ENCODE measurements at regions not wholly inside any gene's neighbourhood (a gene's known extent, or its start where the extent isn't known, plus 50 kb on each side); places are given as distances from the start of the nearest gene placed in this dataset.
"Not testable (repeated sequence)": the region's sequence is repeated elsewhere in the genome, so short reads cannot be mapped to it uniquely, and the experiment has no call there.

DNA sequence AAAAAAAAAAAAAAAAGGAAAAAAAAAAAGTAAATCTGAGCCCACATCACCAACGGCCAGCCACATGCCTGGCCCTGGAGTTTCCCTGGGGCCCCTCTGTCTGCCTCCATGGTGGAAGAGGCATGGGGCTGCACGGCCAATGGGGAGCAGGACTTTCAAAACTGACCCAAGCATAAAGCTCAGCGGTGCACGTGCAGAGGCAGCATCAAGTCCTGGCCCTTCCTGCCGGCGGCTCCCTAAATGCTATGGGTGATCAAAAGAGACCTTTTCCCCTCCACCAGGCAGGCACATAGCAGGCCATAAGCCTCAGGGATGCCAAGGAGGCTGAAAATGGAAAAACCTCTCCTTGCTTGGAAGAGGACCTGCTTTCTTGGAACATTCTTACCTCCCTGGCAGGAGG, 94.3 kb downstream of the OAT start:
- no peak for DNase-seq

DNA sequence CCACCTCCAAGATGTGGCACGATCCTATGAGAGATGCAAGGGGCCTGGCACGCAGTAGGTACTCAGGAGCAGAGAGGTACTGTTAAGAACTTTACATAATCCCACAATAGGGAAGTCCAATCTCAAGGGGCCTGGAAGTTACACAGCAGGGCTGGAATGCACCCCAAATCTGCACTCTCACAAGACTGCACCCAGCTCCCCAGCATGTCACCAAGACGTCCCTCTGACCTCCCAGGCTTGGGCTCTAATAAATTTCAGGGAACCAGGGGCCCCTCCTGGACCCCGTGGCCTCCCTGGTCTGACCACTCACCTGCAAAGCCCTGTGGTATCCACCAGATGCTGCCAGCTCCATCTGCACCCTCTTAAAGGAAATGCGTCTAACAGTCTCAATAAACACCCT, 94.9 kb downstream of the OAT start:
- no peak for DNase-seq

DNA sequence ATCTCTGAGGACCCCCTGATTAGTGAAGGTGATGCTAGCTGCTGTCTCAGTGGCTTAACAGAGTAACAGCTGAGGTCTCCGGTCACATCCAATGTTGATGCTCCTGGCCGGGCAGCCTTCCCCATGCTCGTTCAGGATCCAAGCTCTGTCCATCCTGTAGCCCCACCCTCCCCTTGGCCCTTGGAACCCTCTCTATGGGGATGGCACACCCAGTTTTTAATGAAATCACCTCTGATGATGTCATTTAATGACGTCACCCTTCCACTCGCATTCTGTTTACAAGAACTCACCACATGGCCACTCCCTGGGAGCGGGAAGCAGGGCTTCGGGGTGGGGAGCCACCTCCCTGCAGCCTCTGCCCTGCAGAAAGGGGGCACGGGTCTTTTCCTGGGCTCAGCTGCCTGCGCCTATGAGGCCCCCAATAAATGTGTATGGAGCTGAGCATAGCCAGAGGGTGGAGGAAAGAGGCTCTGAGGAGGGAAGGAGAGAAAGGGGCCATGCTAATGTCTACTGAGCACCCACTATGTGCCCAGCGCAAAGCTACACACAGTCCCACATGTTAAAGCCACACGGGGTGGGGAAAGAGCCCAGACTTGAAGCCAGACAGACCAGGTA, 95.5 kb downstream of the OAT start:
- DNase-seq, result no peak

DNA sequence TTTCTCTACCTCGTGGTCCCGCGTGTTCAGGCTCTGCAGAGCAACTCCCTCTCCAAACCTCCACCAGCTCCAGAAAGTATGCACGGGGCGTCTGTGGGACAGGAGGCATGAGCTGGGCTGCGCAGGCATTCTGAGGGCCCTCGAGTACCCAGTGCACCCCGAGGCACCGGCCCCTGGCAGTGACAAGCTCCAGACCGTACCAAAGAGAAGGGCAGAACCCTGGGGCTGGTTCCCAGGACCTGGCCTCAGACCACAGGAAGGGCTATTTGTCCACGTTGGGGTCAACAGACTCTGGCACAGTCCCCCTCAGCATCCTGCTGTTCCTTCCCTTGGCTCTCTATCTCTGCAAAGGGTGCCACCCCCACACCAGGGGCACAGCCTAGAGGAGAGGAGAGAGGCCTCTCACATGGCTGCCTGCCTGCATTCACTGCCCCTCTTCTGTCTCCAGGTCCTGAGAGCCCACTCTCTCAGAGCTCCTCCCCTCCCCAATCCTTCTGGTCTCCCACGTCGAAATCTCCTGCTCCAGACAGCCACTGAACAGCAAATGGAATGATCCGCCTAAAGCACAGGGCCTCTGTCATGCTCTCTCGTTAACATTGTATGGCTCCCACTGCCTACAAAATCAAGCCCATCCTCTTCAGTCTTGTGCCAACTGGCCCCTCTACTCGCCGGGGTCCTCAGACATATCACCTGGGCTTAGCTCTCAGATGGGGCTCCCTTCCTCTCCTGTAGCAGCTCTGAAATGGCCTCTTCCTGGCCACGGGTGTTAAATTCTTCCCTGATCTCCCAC, 96.3 kb downstream of the OAT start:
- DNase-seq, result no peak

DNA sequence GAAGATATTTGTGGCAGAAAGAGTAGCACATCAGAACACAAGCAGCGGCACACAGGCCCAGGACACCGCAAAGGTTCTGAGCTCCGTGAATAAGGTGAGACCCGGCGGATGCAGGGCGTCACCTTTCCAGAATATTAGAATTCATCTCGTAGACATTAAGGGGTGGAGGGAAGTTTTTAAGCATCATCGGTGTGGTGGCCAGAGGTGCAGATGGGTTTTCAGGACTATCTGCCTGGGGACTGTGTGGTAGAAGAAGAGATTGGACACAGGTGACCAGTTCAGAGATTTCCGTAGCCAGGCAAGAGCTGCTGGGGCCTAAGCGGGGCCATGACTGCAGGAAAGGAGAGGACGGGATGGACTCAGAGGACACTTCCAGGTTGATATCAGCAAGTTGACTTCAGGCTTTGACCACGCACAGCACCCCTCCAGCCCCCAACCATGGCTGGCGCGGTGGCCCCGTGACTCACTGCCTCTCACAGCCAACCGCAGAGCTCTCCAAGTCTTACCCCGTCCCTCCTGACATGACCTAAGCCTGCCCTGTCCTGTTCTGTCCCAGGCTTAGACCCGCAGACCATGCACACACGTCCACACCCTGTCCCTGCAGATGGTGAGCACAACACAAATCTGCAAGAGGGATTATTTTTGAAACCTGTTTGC, 97.2 kb downstream of the OAT start:
- no peak for DNase-seq

DNA sequence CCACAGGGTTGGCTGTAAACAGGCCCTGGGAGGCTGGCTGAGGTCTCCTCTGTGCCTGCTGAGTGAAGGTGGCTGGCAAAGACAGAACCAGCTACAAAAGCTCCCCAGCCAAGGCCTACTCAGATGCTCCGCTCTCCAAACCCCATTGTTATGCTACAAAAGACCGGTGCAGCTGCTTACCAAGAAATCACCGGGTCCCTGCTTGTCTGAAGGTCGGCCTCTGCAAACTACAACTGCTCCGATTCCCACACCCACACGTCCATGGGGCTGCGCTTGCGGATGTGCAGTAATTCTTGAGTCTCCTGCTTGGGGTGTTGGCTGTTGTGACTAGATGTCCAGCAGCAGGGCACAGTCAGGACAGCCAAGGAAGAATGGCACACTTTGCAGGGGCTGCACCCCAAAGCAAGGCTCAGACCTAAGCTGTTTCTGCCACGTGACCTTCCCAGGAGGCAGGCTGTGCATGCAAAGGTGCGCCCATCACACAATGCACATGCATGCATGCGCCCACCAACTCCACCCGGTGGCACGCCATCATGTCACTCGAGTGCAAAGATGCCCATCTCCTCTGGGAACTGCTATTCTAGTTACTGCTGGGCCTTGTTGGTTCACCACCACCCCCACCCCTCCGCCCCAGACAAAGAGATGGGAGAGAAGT, 97.8 kb downstream of the OAT start:
- DNase-seq, result no peak

DNA sequence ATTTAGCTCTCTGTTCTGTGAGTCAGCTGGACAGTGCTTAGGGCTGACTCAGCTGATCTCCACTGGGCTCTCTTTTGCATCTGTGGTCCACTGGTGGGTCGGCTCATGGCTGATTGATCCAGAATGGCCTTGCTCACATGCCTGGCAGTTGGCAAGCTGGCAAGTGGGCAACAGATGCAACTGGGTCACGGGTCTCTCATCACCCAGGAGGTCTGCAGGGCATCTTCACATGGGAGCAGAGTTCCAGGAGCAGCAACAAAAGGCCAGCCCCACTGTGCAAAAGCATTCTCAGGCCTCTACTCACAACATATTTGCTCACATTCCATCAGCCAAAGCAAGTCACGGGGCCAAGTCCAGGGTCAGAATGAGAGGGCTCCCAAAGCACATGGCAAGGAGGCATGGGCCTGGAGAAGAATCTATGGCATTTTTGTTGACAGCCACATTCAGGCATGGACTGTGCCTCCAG, 98.8 kb downstream of the OAT start:
- DNase-seq, result no peak

DNA sequence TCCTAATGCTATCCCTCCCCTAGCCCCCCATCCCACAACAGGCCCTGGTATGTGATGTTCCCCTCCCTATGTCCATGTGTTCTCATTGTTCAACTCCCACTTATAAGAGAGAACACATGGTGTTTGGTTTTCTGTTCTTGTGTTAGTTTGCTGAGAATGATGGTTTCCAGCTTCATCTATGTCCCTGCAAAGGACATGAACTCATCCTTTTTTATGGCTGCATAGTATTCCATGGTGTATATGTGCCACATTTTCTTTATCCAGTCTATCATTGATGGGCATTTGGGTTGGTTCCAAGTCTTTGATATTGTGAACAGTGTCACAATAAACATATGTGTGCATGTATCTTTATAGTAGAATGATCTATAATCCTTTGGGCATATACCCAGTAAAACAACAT, 99.2 kb downstream of the OAT start:
- DNase-seq, result not testable (repeated sequence)

DNA sequence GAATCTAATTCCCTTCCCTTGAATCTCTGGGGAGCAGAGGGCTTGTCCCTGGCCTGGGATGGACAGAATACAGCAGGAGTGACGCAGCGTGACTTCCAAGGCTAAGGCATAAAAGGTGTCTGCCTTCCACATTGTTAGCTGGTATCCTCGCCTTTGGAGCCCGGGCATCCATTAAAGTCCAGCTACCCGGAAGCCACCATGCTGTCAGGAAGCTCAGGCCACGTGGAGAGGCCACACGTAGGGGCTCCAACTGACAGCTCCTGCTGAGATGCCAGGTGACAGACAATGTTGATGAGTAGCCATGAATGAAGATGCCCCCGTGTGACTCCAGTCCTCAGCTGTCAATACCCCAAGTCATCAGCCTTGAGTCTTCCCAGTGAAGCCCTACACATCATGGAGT, 99.9 kb downstream of the OAT start:
- no peak for DNase-seq

DNA sequence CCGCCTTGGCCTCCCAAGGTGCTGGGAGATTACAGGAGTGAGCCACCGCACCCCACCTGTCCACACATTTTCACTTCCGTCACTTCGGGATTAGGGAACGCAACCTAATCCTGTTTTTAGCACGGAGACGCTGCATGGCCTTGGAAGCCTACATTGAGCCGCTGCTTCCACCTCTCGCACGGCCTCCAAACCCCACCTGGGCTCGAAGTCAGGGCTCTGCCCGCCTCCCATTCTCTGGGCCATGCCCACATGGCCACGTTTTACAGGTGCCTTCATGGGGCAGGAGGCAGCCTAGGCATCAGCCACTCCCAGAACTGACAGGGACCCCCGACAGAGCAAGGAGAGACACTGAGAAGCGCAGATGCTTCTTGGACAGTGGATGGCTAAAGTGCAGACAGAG, 100.6 kb downstream of the OAT start:
- no peak for DNase-seq

DNA sequence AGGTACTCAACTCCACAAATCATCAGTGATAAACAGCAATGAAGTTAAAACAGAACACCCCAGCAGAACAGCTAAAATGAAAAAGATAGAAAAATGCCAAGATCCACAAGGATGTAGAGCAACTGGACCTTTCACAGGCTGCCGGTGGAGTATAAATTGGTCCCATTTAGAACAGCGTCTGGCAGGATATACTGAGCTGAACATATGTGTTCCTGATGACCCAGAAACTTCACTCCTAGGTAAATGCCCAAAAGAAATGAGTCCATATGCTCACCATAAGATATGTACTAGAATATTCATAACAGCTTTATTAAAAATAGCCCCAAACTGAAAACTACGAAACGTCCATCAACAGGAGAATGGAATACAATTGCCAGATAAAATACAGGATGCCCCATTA, 102.4 kb downstream of the OAT start:
- DNase-seq, result no peak

DNA sequence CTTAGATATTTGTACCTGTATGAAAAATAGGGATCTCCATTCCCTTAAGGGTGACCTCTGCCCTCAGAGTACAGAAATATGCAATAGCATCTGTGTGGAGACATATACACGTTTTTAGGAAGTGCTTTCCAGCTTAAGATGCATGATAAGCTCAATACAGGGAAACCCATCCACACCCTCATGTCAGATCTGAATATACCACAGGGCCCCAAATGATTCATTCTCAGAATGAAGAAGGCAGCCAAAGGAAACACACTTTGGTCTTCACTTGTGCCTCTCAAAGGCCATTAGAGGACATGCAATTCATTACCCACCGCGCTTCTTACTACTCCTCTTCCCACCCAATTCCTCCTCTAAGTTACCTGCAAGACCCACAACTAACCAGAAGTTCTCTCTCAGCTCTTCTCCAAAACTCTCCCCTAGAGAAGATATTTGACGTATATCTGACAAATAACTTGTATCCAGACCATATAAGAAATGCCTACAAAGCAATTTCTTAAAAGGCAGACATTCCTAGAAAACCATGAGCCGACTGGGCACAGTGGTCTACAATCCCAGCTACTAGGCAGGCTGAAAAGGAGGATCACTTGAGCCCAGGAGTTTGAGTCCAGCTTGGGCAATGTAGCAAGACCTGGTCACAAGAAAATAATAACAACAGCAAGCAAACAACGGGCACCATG, 103.0 kb downstream of the OAT start:
- peak; percentile 14 for DNase-seq

DNA sequence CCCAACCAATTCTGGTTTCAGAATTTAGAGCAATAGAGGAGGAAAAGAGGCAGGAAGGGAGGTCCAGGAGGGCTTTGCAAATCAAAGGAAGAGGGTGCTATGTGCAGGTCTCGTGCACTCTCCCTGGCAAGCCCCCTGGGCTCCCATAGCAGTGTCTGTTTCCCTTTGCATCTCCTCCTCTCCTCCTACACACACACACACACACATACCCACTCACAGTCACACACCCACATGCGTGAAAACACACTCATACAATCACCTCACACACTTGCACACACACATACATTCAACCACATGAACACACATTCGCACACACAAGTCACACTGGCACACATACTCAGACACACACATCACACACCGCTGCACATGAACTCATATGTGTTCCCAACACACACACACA, 105.3 kb downstream of the OAT start:
- no peak for DNase-seq

DNA sequence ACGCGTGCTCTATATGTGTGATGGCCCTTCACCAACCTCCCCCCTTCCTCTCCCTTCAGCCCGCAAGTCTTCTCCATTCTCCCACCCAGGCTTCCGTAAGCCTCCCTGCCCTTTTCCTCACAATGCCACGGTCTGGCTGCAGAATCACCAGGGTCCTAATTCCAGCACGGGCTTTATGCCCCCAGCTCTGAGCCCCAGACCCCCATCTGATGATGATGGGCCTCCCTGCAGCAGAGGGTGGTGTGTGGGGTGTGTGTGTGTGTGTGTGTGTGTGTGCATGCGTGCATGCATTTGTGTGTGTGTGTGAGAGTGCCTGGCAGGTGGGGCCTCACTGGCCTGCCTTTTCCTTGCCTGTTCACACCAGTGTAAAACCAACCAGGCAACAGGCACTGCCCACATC, 109.9 kb downstream of the OAT start:
- no peak for DNase-seq

DNA sequence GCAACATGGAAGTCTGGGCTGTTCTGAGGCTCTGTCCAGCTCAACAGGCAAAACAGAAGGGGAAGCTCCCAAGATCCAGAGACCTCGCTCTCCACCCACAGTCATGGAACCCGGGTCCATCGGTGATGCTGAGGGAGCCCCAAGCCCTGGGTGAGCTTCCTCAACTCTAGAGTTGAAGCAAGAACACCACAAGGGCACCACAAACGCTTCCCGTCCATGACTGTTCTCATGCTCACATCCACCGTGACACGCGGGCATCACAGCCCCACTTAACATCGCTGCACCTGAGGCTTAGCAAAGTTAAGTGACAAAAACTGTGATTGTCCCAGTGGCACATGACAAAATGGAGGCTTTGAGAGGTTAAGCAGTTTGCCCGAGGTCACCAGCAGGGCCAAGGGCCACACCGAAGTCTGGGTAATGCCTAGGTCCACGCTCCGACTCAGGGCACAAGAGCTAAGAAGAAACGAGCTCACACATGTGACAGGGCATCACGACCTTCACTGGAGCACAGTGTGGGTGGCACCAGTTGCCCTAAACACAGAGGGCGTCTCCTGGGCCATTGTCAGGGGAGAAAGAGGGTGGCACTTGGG, 110.6 kb downstream of the OAT start:
- DNase-seq, result no peak

DNA sequence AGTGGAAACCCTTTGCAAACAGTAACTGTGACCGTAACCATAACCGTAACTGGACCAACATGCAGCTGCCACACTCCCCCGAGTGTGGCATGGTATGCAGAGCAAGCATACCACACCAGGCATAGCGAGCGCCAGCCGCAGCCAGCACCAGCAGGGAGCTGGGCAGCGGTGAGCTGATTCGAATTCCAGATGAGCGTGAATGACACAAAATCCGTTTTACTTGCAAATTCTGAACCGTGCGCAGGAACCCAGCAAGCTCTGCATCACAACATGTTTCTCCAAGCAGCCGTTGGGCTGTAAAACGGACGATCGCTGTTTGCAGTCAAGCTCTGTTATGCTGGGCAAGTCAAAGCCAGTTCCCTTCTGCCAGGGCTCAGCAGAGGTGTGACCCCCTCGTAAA, 111.1 kb downstream of the OAT start:
- no peak for DNase-seq

DNA sequence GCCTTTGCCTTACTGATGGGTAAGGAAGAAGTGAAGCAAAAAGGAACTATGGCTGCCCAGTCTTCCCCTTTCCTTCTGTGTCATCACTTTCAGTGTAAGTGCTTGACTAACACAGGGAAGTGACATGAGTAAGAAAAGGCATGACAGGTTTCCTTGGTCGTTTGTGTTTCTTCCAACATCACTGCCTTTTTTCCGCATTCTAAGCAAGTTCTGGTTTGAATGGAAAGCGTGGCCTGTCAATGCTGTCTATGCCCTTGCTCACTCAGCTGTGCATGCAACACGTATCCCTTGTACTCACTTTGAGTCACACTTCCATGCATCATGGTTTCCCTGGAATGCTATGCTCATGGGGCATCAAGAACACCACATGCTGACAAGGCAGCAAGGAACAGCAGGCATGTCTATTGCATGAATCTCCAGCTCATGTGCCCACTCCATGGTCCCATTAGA, 111.8 kb downstream of the OAT start:
- no peak for DNase-seq

DNA sequence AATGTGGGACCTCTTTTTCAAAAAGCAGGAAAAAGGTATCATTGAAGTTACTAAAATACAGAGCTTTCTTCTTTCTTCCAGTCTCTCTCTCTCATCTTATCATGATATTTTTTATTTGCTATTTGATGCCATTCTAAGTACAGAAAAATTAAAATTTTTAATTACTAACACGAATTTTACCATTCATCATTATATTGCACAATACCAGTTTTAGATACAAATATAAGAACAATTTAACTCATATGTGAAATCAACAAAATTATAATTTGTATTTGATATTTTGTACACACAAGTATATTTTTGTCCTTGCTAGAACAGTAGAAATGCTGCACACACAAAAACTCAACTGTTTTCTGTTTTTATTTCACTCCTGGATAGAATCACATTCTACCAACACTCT, 112.2 kb downstream of the OAT start:
- DNase-seq, result no peak

DNA sequence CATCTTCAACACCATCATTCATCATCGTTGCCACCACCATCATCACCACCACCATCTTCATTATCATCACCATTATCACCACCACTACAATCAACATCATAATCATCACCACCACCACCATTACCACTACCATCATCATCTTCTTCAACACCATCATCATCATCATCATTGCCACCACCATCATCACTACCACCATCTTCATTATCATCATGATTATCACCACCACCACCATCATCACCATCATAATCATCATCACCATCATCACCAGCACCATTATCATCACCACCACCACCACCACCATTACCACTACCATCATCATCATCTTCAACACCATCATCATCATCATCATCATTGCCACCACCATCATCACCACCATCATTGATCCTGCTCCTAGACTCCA, 112.7 kb downstream of the OAT start:
- DNase-seq, result no peak

DNA sequence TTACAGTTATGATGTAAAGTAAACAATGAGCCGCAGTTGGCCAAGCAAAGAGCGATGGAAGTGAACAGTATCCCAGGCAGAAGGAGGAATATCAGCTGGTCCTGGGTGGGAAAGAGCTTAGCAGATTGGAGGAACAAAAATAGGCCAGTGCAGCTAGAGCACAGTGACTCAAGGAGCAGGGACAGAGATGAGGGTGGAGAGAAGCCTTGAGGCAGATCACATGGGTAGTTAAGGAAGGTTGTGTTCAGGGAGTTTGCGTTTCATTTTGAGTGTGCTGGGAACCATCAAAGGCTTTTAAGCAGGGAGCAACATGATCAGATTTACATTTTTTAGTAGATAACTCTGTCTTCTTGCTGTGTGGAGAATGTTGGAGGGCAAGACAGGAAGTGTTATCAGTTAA, 113.6 kb downstream of the OAT start:
- no peak for DNase-seq

DNA sequence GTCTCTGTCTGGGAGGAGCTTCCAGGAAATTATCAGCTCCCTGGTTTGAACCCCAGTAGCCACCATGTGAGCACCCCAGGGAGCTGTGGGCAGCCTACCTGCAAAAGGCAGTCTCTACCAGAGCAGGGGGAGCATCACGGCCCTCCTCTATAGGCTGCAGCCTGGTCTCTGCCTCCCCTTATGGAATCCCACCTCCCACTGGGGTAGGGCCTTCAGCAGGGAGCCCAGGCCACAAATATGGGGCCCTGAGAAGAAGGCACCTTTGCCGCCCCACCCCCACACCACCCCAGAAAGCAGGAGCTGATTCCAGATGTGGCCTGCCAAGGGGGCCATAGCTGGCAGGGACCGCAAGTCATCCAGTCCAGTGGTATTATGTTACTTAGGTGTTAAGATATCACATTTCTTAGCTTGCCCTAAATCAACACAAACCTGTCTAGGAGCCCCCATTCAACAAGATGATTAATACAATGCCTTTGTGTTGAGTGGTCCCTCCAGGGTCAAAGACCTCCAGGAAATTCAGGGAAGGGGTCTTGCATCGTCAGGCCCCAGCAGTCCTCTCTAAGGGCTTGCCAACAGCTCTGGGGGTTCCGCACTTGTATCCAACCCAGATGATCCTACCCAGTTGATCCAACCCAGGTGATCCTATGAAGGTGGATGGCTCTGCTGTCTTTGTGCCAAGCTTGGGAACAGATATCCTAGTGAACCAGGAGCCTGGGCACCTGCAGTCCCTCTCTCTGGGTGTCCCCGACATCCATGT, 114.9 kb downstream of the OAT start:
- no peak for DNase-seq

DNA sequence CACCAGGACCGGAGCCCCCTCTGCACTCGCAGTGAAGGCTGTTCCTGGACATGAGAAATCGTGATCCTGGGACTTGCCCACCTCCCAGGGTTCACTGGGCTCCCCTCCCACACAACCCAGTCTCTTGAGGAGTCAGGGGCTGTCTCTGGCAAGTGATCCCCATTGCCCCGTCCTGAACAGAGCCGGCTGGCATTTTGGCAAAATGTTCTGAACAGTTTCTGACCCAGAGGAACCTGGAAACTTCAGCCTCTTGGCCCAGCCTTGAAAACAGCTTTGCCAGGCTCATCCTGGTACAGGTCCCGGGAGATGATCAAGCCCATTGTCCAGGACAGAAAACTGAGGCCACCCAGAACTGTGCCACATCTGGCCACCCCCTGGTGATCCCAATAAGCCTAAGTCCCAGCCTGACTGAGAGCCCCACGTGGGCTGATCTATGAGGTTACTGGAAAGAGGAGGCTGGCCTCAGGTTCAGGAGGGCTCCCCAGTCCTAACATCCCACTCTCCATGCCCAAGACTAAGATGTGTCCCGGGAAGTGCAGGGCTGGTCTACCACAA, 115.7 kb downstream of the OAT start:
- DNase-seq, result no peak
